Activated B cell treated with CpG ODN at 0.5 μM for 24 hours (primary cell): ENCODE measurements at regions not wholly inside any gene's neighbourhood (a gene's known extent, or its start where the extent isn't known, plus 50 kb on each side); places are given as distances from the start of the nearest gene placed in this dataset.

ENCODE experiments used
- ATAC-seq: fragments of 200-7000 bp; cut with Tn5 transposase; one replicate; pipeline ENCODE4 v1.10.0; 2021; ENCODE audit warnings: low read depth, mild to moderate bottlenecking, moderate library complexity
- CTCF ChIA-PET: fragments of 350-600 bp; sonication (Branson Sonifier 250); formaldehyde crosslinking; loops from one replicate; lab custom pipeline; 2021; ENCODE audit warnings: antibody characterized with exemption; lab: Charles Lee
- POLR2A ChIA-PET: fragments of 350-600 bp; sonication (Branson Sonifier 250); formaldehyde crosslinking; loops from one replicate; lab custom pipeline; 2021; ENCODE audit warnings: antibody characterized with exemption; lab: Charles Lee
- DNase-seq: peaks from one replicate; pipeline ENCODE4 v3.0.0; 2022
- H3K27ac Mint-ChIP-seq: one replicate; pipeline ENCODE4 v1.8.0; 2020; ENCODE audit warnings: mixed read lengths
- H3K27me3 Mint-ChIP-seq: one replicate; pipeline ENCODE4 v1.8.0; 2021; ENCODE audit warnings: mixed read lengths
- H3K36me3 Mint-ChIP-seq: one replicate; pipeline ENCODE4 v1.8.0; 2021; ENCODE audit warnings: low read depth, mixed read lengths
- H3K4me1 Mint-ChIP-seq: one replicate; pipeline ENCODE4 v1.8.0; 2021; ENCODE audit warnings: mixed read lengths
- H3K4me3 Mint-ChIP-seq: one replicate; pipeline ENCODE4 v1.8.0; 2020; ENCODE audit warnings: mild to moderate bottlenecking, mixed read lengths
- H3K9me3 Mint-ChIP-seq: one replicate; pipeline ENCODE4 v1.8.0; 2020; ENCODE audit warnings: mixed read lengths
- CTCF ChIP-seq: fragments of 200-600 bp; IDR thresholded peaks from one replicate; pipeline ENCODE4 v1.8.0; 2022; ENCODE audit warnings: antibody characterized with exemption, mild to moderate bottlenecking
- intact Hi-C: fragments of 100-400 bp; cut with micrococcal nuclease; formaldehyde crosslinking; loops from one replicate; pipeline ENCODE4 v1.15.1; 2024

GRCh38 chr16:74026373-74027281, 270.0 kb upstream of the PSMD7 start:
- POLR2A ChIA-PET, result no interaction called here

GRCh38 chr16:74024953-74025352, 271.7 kb upstream of the PSMD7 start:
- CTCF ChIA-PET, result no interaction called here
- DNase-seq (no peak), ATAC-seq (no peak)
- Mint-ChIP-seq H3K9me3 (no peaks in the 10 kb centered on the region), H3K27me3 (peaks cover 2% of the 10 kb centered on the region), H3K36me3 (no peaks in the 10 kb centered on the region), H3K4me1 (no peaks in the 10 kb centered on the region), H3K27ac (no peak overlapping the region), H3K4me3 (no peak overlapping the region)
- intact Hi-C loops, result no loop called here
- no peak for TF ChIP-seq CTCF
- POLR2A ChIA-PET, result no interaction called here

More at GRCh38 chr16:74026373-74027281, 270.0 kb upstream of the PSMD7 start:
- intact Hi-C loops, result no loop called here
- no peaks in the 10 kb centered on the region for H3K9me3 Mint-ChIP-seq
- no peak for TF ChIP-seq CTCF
- no peaks in the 10 kb centered on the region for H3K4me1 Mint-ChIP-seq
- no peaks in the 10 kb centered on the region for H3K36me3 Mint-ChIP-seq
- no peaks in the 10 kb centered on the region for H3K27me3 Mint-ChIP-seq
- ATAC-seq (no peak), DNase-seq (no peak)
- CTCF ChIA-PET, result no interaction called here
- no peak overlapping the region for H3K27ac Mint-ChIP-seq
- H3K4me3 Mint-ChIP-seq, result no peak overlapping the region

GRCh38 chr16:74020095-74020670, 276.4 kb upstream of the PSMD7 start:
- no peak for TF ChIP-seq CTCF
- intact Hi-C loops, result no loop called here
- CTCF ChIA-PET, result no interaction called here
- no peak overlapping the region for H3K27ac Mint-ChIP-seq
- no peaks in the 10 kb centered on the region for H3K36me3 Mint-ChIP-seq
- H3K9me3 Mint-ChIP-seq, result no peaks in the 10 kb centered on the region
- H3K4me1 Mint-ChIP-seq, result no peaks in the 10 kb centered on the region
- H3K4me3 Mint-ChIP-seq, result no peak overlapping the region
- POLR2A ChIA-PET, result no interaction called here
- H3K27me3 Mint-ChIP-seq, result peaks cover 2% of the 10 kb centered on the region
- ATAC-seq, result no peak
- no peak for DNase-seq

GRCh38 chr16:74019612-74020011, 277.0 kb upstream of the PSMD7 start:
- intact Hi-C loops, result no loop called here
- DNase-seq (no peak), ATAC-seq (no peak)
- H3K27me3 Mint-ChIP-seq, result peaks cover 2% of the 10 kb centered on the region
- H3K4me1 Mint-ChIP-seq, result no peaks in the 10 kb centered on the region
- CTCF ChIA-PET, result no interaction called here
- no peaks in the 10 kb centered on the region for H3K9me3 Mint-ChIP-seq
- H3K36me3 Mint-ChIP-seq, result no peaks in the 10 kb centered on the region
- H3K27ac Mint-ChIP-seq, result no peak overlapping the region
- no peak for TF ChIP-seq CTCF
- H3K4me3 Mint-ChIP-seq, result no peak overlapping the region
- POLR2A ChIA-PET, result no interaction called here

GRCh38 chr16:74015953-74016352, 280.7 kb upstream of the PSMD7 start:
- H3K27ac Mint-ChIP-seq, result no peak overlapping the region
- DNase-seq, result no peak

More at GRCh38 chr16:74015953-74016352, 280.7 kb upstream of the PSMD7 start:
- H3K4me3 Mint-ChIP-seq, result no peak overlapping the region
- ChIA-PET CTCF (interaction anchor here (0.6 kb wide), 1 partner anchor 1334 kb away, joined by 5 read pairs; no protein-coding TSS in a partner anchor), POLR2A (no interaction called here)
- H3K9me3 Mint-ChIP-seq, result no peaks in the 10 kb centered on the region
- no peak for TF ChIP-seq CTCF
- no peak for ATAC-seq
- H3K4me1 Mint-ChIP-seq, result no peaks in the 10 kb centered on the region
- intact Hi-C loops, result no loop called here
- no peaks in the 10 kb centered on the region for H3K36me3 Mint-ChIP-seq
- H3K27me3 Mint-ChIP-seq, result peaks cover under 1% of the 10 kb centered on the region
